GM12878 (cell line): ENCODE measurements at regions not wholly inside any gene's neighbourhood (a gene's known extent, or its start where the extent isn't known, plus 50 kb on each side); places are given as distances from the start of the nearest gene placed in this dataset.

Experiments used
- ATAC-seq: fragments of 200-7000 bp; cut with Tn5 transposase; 3 replicates; pipeline ENCODE4 v1.9.1; 2020; ENCODE audit warnings: mild to moderate bottlenecking, moderate library complexity
- BruUV-seq: library from RNA; stranded (reverse); fragments of 400-500 nt; replicated peaks from 2 replicates; lab custom pipeline; 2021; lab: Mats Ljungman, UMichigan
- CTCF ChIA-PET: fragments of 300-600 bp; sonication (Branson Sonifier 250); formaldehyde crosslinking; extraction: SDS; loops from one replicate; lab custom pipeline; 2021; ENCODE audit warnings: inconsistent platforms; lab: Yijun Ruan, JAX
- POLR2A ChIA-PET: fragments of 350-600 bp; formaldehyde crosslinking; extraction: SDS; loops from one replicate; lab custom pipeline; 2021; ENCODE audit warnings: inconsistent platforms; lab: Charles Lee
- RAD21 ChIA-PET: fragments of 300-600 bp; sonication (Branson Sonifier 250); formaldehyde crosslinking; loops from one replicate; lab custom pipeline; 2023; ENCODE audit warnings: antibody characterized with exemption; ENCODE audit not compliant: unreplicated experiment; lab: Charles Lee
- SMC1A ChIA-PET: fragments of 300-600 bp; sonication (Branson Sonifier 250); formaldehyde crosslinking; loops from one replicate; lab custom pipeline; 2023; ENCODE audit not compliant: unreplicated experiment, uncharacterized antibody; lab: Charles Lee
- DNase-seq: peaks from one replicate; pipeline ENCODE4 v3.0.0-alpha.2; 2011; ENCODE audit warnings: low read depth, low spot score
- FAIRE-seq: peaks from 3 replicates; lab custom pipeline; 2011; peaks lifted over from hg19 to GRCh38; lab: Jason Lieb, UNC
- H2AFZ ChIP-seq: 2 replicates; pipeline ENCODE4 v1.6.0; 2011; ENCODE audit warnings: low read depth, low read length, control low read depth; ENCODE audit not compliant: control insufficient read depth
- H3K27ac ChIP-seq: 2 replicates; pipeline ENCODE4 v1.5.1; 2011; ENCODE audit warnings: control low read depth; ENCODE audit not compliant: control insufficient read depth, insufficient read depth
- H3K27me3 ChIP-seq, 2 experiments: replicated peaks in 1 of 2; 2 replicates each; pipeline versions ENCODE4 v1.6.0 to v1.6.1; 2011; ENCODE audit warnings: low read length in 1 of 2; ENCODE audit not compliant: control insufficient read depth in 2 of 2, insufficient read depth in 2 of 2
- H3K36me3 ChIP-seq, 2 experiments: 2 replicates each; pipeline ENCODE4 v1.5.1; 2011; ENCODE audit warnings: low read length in 1 of 2; ENCODE audit not compliant: control insufficient read depth in 2 of 2, insufficient read depth in 2 of 2
- H3K4me1 ChIP-seq: 2 replicates; pipeline ENCODE4 v1.6.1; 2011; ENCODE audit warnings: mild to moderate bottlenecking, low read length, moderate library complexity, mixed read lengths; ENCODE audit not compliant: control insufficient read depth, insufficient read depth
- H3K4me2 ChIP-seq: 2 replicates; pipeline ENCODE4 v1.6.0; 2011; ENCODE audit warnings: control low read depth; ENCODE audit not compliant: control insufficient read depth, insufficient read depth
- H3K4me3 ChIP-seq: fragments of 200-600 bp; sonication (generic); 2 replicates; pipeline ENCODE4 v1.5.1; 2016
- H3K79me2 ChIP-seq: 2 replicates; pipeline ENCODE4 v1.6.0; 2011; ENCODE audit warnings: low read length; ENCODE audit not compliant: control insufficient read depth, insufficient read depth
- H3K9ac ChIP-seq: 2 replicates; pipeline ENCODE4 v1.8.0; 2011; ENCODE audit warnings: low read length, control low read depth, mixed read lengths; ENCODE audit not compliant: control insufficient read depth, insufficient read depth
- H3K9me3 ChIP-seq: replicated peaks from 3 replicates; pipeline ENCODE4 v1.5.1; 2011; ENCODE audit warnings: mild to moderate bottlenecking, low read length; ENCODE audit not compliant: control insufficient read depth, insufficient read depth
- H4K20me1 ChIP-seq: 2 replicates; pipeline ENCODE4 v1.6.0; 2011; ENCODE audit not compliant: control insufficient read depth, insufficient read depth
- BHLHE40 ChIP-seq, 2 experiments: fragments of 450-650 bp in 1 of 2; IDR thresholded peaks; 2 replicates each; pipeline ENCODE4 v1.6.1; 2011 to 2017; ENCODE audit warnings: low read depth in 2 of 2, borderline replicate concordance in 1 of 2, improper control_type of control experiment in 1 of 2, low read length in 1 of 2, mild to moderate bottlenecking in 1 of 2
- CBX3 ChIP-seq: fragments of 200-600 bp; sonication (generic); IDR thresholded peaks from 2 replicates; pipeline ENCODE4 v1.6.1; 2016; ENCODE audit warnings: low read depth, borderline replicate concordance
- FOXM1 ChIP-seq: IDR thresholded peaks from 2 replicates; pipeline ENCODE4 v1.6.1; 2012; ENCODE audit warnings: low read depth, mild to moderate bottlenecking, inconsistent platforms, low read length, moderate library complexity
- GABPA ChIP-seq: IDR thresholded peaks from 2 replicates; pipeline ENCODE4 v1.6.1; 2014; ENCODE audit warnings: antibody characterized with exemption, low read depth, mild to moderate bottlenecking, inconsistent platforms
- LARP7 ChIP-seq: fragments of 450-650 bp; IDR thresholded peaks from 2 replicates; pipeline ENCODE4 v1.6.1; 2017; ENCODE audit warnings: mild to moderate bottlenecking
- NFYA ChIP-seq: IDR thresholded peaks from 2 replicates; pipeline ENCODE4 v1.6.1; 2011; ENCODE audit warnings: low read depth, mild to moderate bottlenecking, low read length, improper control_type of control experiment, borderline replicate concordance
- RAD21 ChIP-seq: IDR thresholded peaks from 2 replicates; pipeline ENCODE4 v1.6.1; 2011; ENCODE audit warnings: mild to moderate bottlenecking, low read depth, low read length, moderate library complexity; ENCODE audit not compliant: insufficient read depth
- SMC3 ChIP-seq: IDR thresholded peaks from 2 replicates; pipeline ENCODE4 v1.6.1; 2011; ENCODE audit warnings: low read length, improper control_type of control experiment, borderline replicate concordance
- WRNIP1 ChIP-seq: IDR thresholded peaks from 2 replicates; pipeline ENCODE4 v1.6.1; 2011; ENCODE audit warnings: low read depth, low read length, improper control_type of control experiment, borderline replicate concordance
- ZNF24 ChIP-seq: fragments of 450-650 bp; IDR thresholded peaks from 2 replicates; pipeline ENCODE4 v1.6.1; 2017; ENCODE audit warnings: antibody characterized with exemption, mild to moderate bottlenecking
- WGBS: methylation state at CpG from one replicate; pipeline ENCODE4 v1.1.6; 2016; ENCODE audit warnings: low lambda C conversion rate; ENCODE audit not compliant: insufficient replicate concordance, insufficient coverage; ENCODE audit errors: missing lambda C conversion rate; 5-methylcytosine and 5-hydroxymethylcytosine counted together
- in situ Hi-C: fragments of 300-500 bp; cut with MboI; formaldehyde crosslinking; loops from 9 replicates; pipeline ENCODE4 v1.14.3; 2018; ENCODE audit warnings: mixed read lengths
- intact Hi-C: fragments of 100-400 bp; cut with micrococcal nuclease; formaldehyde crosslinking; loops from one replicate; pipeline ENCODE4 v1.14.2; 2022; ENCODE audit not compliant: unreplicated experiment
- TF ChIP-seq, protein P1 (sequence below): fragments of 450-650 bp; IDR thresholded peaks from 2 replicates; pipeline ENCODE4 v1.6.1; 2017; ENCODE audit warnings: mild to moderate bottlenecking, moderate library complexity
- TF ChIP-seq, protein P2 (sequence below): IDR thresholded peaks from 2 replicates; pipeline ENCODE4 v1.6.1; 2012; ENCODE audit warnings: low read depth, low read length, improper control_type of control experiment
- TF ChIP-seq, protein P3 (sequence below), 3 experiments: IDR thresholded peaks in 2 of 3; conservative IDR thresholded peaks in 1 of 3; 2 replicates each; pipeline ENCODE4 v1.5.1; 2011; ENCODE audit warnings: low read depth in 3 of 3, low read length in 3 of 3, mild to moderate bottlenecking in 3 of 3, control low read depth in 2 of 3, moderate library complexity in 2 of 3, inconsistent platforms in 1 of 3, mixed read lengths in 1 of 3; ENCODE audit not compliant: control insufficient read depth in 2 of 3, insufficient read depth in 1 of 3; ENCODE audit errors: extremely low read depth in 1 of 3

DNA sequence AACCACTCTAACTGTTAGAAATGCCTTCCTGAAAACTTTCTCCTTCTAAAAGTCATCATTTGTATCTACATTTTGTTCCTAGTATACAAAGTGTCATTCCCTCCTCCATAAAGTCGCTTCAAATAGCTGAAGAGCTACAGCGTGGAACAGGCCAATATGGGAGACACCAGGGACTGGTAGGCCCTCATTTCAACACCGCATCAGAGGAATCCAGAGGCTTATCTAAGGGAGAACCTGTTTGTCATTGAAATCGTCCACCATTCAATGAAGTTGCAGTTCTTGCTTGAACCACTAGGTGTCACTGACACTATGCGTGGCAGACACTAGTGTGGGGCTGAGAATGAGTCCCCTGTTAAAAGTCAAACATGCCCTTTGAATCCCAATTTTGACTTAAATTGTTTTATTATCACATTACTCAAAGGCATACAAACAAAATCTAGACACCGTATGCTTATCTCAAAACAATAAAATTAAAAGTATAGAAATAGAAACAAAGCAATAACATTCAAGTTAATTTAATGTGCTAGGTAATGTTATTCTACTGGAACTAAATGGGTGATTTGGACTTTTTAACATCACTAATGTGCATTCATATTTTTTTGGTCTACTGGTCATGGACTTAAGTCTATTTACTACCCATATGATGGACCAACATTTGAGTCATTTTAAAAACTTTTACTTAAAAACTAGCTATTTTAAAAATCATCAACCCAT is 182.3 kb downstream of the FCRL5 start:
- Histone ChIP-seq H3K4me1 (no peaks in the 10 kb centered on the region), H2AFZ (no peak overlapping the region), H3K36me3 (no peaks in the 10 kb centered on the region), H4K20me1 (no peaks in the 10 kb centered on the region), H3K27ac (no peak overlapping the region), H3K9ac (no peak overlapping the region), H3K79me2 (no peaks in the 10 kb centered on the region), H3K4me3 (no peak overlapping the region), H3K27me3 (no peaks in the 10 kb centered on the region)
- in situ Hi-C loops = loop anchor here (5.0 kb wide), 2 partner anchors 122 to 178 kb away; no protein-coding TSS in a partner anchor
- ChIA-PET CTCF (interaction anchor here (0.6 to 4.1 kb wide), 56 partner anchors 8 to 755 kb away, joined by 3 to 94 read pairs (median 4); no protein-coding TSS in a partner anchor), RAD21 (interaction anchor here (0.7 to 2.2 kb wide), 17 partner anchors 10 to 321 kb away, joined by 3 to 23 read pairs (median 4); no protein-coding TSS in a partner anchor)
- FAIRE-seq (peak; percentile 99), DNase-seq (peak; percentile 30)
- WGBS = 1% methylated on average over 6 of the region's 6 CpGs
- BruUV-seq = no TSS peak
- TF ChIP-seq, protein P1, sequence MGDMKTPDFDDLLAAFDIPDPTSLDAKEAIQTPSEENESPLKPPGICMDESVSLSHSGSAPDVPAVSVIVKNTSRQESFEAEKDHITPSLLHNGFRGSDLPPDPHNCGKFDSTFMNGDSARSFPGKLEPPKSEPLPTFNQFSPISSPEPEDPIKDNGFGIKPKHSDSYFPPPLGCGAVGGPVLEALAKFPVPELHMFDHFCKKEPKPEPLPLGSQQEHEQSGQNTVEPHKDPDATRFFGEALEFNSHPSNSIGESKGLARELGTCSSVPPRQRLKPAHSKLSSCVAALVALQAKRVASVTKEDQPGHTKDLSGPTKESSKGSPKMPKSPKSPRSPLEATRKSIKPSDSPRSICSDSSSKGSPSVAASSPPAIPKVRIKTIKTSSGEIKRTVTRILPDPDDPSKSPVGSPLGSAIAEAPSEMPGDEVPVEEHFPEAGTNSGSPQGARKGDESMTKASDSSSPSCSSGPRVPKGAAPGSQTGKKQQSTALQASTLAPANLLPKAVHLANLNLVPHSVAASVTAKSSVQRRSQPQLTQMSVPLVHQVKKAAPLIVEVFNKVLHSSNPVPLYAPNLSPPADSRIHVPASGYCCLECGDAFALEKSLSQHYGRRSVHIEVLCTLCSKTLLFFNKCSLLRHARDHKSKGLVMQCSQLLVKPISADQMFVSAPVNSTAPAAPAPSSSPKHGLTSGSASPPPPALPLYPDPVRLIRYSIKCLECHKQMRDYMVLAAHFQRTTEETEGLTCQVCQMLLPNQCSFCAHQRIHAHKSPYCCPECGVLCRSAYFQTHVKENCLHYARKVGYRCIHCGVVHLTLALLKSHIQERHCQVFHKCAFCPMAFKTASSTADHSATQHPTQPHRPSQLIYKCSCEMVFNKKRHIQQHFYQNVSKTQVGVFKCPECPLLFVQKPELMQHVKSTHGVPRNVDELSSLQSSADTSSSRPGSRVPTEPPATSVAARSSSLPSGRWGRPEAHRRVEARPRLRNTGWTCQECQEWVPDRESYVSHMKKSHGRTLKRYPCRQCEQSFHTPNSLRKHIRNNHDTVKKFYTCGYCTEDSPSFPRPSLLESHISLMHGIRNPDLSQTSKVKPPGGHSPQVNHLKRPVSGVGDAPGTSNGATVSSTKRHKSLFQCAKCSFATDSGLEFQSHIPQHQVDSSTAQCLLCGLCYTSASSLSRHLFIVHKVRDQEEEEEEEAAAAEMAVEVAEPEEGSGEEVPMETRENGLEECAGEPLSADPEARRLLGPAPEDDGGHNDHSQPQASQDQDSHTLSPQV = no peak
- TF ChIP-seq NFYA = no peak
- no peak for TF ChIP-seq LARP7
- TF ChIP-seq ZNF24 = no peak
- TF ChIP-seq, protein P2, sequence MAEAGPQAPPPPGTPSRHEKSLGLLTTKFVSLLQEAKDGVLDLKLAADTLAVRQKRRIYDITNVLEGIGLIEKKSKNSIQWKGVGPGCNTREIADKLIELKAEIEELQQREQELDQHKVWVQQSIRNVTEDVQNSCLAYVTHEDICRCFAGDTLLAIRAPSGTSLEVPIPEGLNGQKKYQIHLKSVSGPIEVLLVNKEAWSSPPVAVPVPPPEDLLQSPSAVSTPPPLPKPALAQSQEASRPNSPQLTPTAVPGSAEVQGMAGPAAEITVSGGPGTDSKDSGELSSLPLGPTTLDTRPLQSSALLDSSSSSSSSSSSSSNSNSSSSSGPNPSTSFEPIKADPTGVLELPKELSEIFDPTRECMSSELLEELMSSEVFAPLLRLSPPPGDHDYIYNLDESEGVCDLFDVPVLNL = no peak
- TF ChIP-seq WRNIP1 = no peak
- no peak for TF ChIP-seq GABPA
- TF ChIP-seq CBX3 = no peak
- peak; percentile 68; the same call in 1 of the 2 replicates for TF ChIP-seq SMC3
- TF ChIP-seq RAD21 = peak; percentile 74
- no peak for TF ChIP-seq BHLHE40 (IDR thresholded peaks at IDR 0.05; ENCODE audit: borderline replicate concordance in 1 of 2, low read depth in 2 of 2, low read length in 1 of 2)
- TF ChIP-seq FOXM1 = no peak
- TF ChIP-seq, protein P3, sequence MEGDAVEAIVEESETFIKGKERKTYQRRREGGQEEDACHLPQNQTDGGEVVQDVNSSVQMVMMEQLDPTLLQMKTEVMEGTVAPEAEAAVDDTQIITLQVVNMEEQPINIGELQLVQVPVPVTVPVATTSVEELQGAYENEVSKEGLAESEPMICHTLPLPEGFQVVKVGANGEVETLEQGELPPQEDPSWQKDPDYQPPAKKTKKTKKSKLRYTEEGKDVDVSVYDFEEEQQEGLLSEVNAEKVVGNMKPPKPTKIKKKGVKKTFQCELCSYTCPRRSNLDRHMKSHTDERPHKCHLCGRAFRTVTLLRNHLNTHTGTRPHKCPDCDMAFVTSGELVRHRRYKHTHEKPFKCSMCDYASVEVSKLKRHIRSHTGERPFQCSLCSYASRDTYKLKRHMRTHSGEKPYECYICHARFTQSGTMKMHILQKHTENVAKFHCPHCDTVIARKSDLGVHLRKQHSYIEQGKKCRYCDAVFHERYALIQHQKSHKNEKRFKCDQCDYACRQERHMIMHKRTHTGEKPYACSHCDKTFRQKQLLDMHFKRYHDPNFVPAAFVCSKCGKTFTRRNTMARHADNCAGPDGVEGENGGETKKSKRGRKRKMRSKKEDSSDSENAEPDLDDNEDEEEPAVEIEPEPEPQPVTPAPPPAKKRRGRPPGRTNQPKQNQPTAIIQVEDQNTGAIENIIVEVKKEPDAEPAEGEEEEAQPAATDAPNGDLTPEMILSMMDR (IDR thresholded peaks at IDR 0.05 in 2 of 3, conservative IDR thresholded peaks at IDR 0.05 in 1 of 3; ENCODE audit: control insufficient read depth in 2 of 3, extremely low read depth in 1 of 3, insufficient read depth in 1 of 3, low read depth in 3 of 3, low read length in 3 of 3) = peak; percentile 68 to 87 (median 83)
- TF ChIP-seq, all 136 proteins: peak for 3
- Histone ChIP-seq H3K4me2 (no peak overlapping the region), H3K9me3 (no peaks in the 10 kb centered on the region)
- ChIA-PET POLR2A (no interaction called here), SMC1A (interaction anchor here (0.8 to 3.5 kb wide), 24 partner anchors 8 to 214 kb away, joined by 3 to 38 read pairs (median 5); no protein-coding TSS in a partner anchor)
- intact Hi-C loops = loop anchor here (5.0 to 10.0 kb wide), 3 partner anchors 178 to 405 kb away; partner anchors contain the start of gene FCRL2
- peak; percentile 93 for ATAC-seq
